GM21619 (cell line): ENCODE measurements at regions not wholly inside any gene's neighbourhood (a gene's known extent, or its start where the extent isn't known, plus 50 kb on each side); places are given as distances from the start of the nearest gene placed in this dataset.
"Not testable (repeated sequence)": the region's sequence is repeated elsewhere in the genome, so short reads cannot be mapped to it uniquely, and the experiment has no call there.

Experiments used
- ATAC-seq: cut with Tn5 transposase; IDR thresholded peaks from one replicate; pipeline ENCODE4 v1.9.1; 2021; ENCODE audit not compliant: unreplicated experiment

- ATAC-seq, result not testable (repeated sequence)
Measured at GRCh38 chr4:33740871-33741270, 2503.4 kb downstream of the ARAP2 start.

GRCh38 chr4:33746979-33747378 lies 2497.3 kb downstream of the ARAP2 start:
- no peak for ATAC-seq

GRCh38 chr4:33751050-33751449 lies 2493.3 kb downstream of the ARAP2 start:
- ATAC-seq, result no peak

- ATAC-seq, result no peak
Measured at GRCh38 chr4:33772582-33772981, 2471.7 kb downstream of the ARAP2 start.

GRCh38 chr4:33780952-33781791 lies 2463.1 kb downstream of the ARAP2 start:
- no peak for ATAC-seq

- no peak for ATAC-seq
Measured at GRCh38 chr4:33785843-33786242, 2458.5 kb downstream of the ARAP2 start.

GRCh38 chr4:33802578-33802977 lies 2441.7 kb downstream of the ARAP2 start:
- ATAC-seq, result no peak

GRCh38 chr4:33825685-33826084 lies 2418.6 kb downstream of the ARAP2 start:
- no peak for ATAC-seq

- ATAC-seq, result not testable (repeated sequence)
Measured at GRCh38 chr4:33829356-33829755, 2415.0 kb downstream of the ARAP2 start.

- ATAC-seq, result no peak
Measured at GRCh38 chr4:33831442-33832066, 2412.8 kb downstream of the ARAP2 start.

- not testable (repeated sequence) for ATAC-seq
Measured at GRCh38 chr4:33835764-33836163, 2408.6 kb downstream of the ARAP2 start.

- no peak for ATAC-seq
Measured at GRCh38 chr4:33837043-33837838, 2407.1 kb downstream of the ARAP2 start.

- no peak for ATAC-seq
Measured at GRCh38 chr4:33841120-33841519, 2403.2 kb downstream of the ARAP2 start.

GRCh38 chr4:33850371-33850902 lies 2393.9 kb downstream of the ARAP2 start:
- no peak for ATAC-seq

GRCh38 chr4:33853670-33854069 lies 2390.6 kb downstream of the ARAP2 start:
- ATAC-seq, result not testable (repeated sequence)

GRCh38 chr4:33864290-33864859 lies 2379.9 kb downstream of the ARAP2 start:
- no peak for ATAC-seq

GRCh38 chr4:33873791-33874190 lies 2370.5 kb downstream of the ARAP2 start:
- no peak for ATAC-seq

GRCh38 chr4:33878710-33879109 lies 2365.6 kb downstream of the ARAP2 start:
- no peak for ATAC-seq

- no peak for ATAC-seq
Measured at GRCh38 chr4:33881176-33881575, 2363.1 kb downstream of the ARAP2 start.

- no peak for ATAC-seq
Measured at GRCh38 chr4:33882246-33882990, 2361.9 kb downstream of the ARAP2 start.
